ENCODE measurements at regions not wholly inside any gene's neighbourhood (a gene's known extent, or its start where the extent isn't known, plus 50 kb on each side); places are given as distances from the start of the nearest gene placed in this dataset.

GRCh38 chr18:38420611-38421010 is 855.0 kb upstream of the CELF4 start:
- POLR2A ChIA-PET = no interaction called here
- DNase-seq (ENCODE audit: low read depth, low spot score) (no peak), FAIRE-seq (no peak)
- Histone ChIP-seq H4K20me1 (replicated peaks; ENCODE audit: control insufficient read depth, extremely low read depth, insufficient read depth, low read length) (no peaks in the 10 kb centered on the region), H3K4me3 (replicated peaks in 1 of 3; ENCODE audit: insufficient read depth in 1 of 3, low read depth in 1 of 3, low read length in 3 of 3) (no peak overlapping the region), H3K27me3 (ENCODE audit: control insufficient read depth in 2 of 2, insufficient read depth in 2 of 2, low read length in 2 of 2) (no peaks in the 10 kb centered on the region), H3K36me3 (ENCODE audit: control insufficient read depth in 2 of 2, extremely low read depth in 1 of 2, insufficient read depth in 2 of 2, low read length in 2 of 2) (no peaks in the 10 kb centered on the region), H3K9ac (replicated peaks; ENCODE audit: extremely low read depth, insufficient read depth, low read length) (no peak overlapping the region), H3K4me1 (ENCODE audit: control insufficient read depth, extremely low read depth, insufficient read depth, low read length) (no peaks in the 10 kb centered on the region), H3K27ac (ENCODE audit: insufficient read depth, low read depth, low read length) (no peak overlapping the region), H3K79me2 (ENCODE audit: control insufficient read depth, insufficient read depth, low read length) (no peaks in the 10 kb centered on the region), H2AFZ (ENCODE audit: low read depth, low read length) (no peak overlapping the region), H3K4me2 (ENCODE audit: insufficient read depth, low read length) (no peak overlapping the region), H3K9me1 (replicated peaks; ENCODE audit: control insufficient read depth, extremely low read depth, insufficient read depth, low read length) (no peaks in the 10 kb centered on the region), H3K9me3 (replicated peaks; ENCODE audit: control insufficient read depth, insufficient read depth, low read length) (peaks cover 2% of the 10 kb centered on the region)
- TF ChIP-seq FOS (IDR thresholded peaks at IDR 0.05; ENCODE audit: borderline replicate concordance, insufficient read depth, low read length) (no peak), MYC (IDR thresholded peaks at IDR 0.05; ENCODE audit: low read depth, low read length) (no peak), MAX (IDR thresholded peaks at IDR 0.05; ENCODE audit: insufficient read depth, insufficient read length) (no peak), EZH2 (IDR thresholded peaks at IDR 0.05; ENCODE audit: borderline replicate concordance, low read depth, low read length, severe bottlenecking) (no peak), CTCF (IDR thresholded peaks at IDR 0.05; ENCODE audit: extremely low read depth in 1 of 2, insufficient read depth in 1 of 2, low read depth in 1 of 2, low read length in 2 of 2) (no peak), POLR2AphosphoS5 (IDR thresholded peaks at IDR 0.05; ENCODE audit: insufficient read depth, low read depth, low read length) (no peak), JUN (IDR thresholded peaks at IDR 0.05; ENCODE audit: borderline replicate concordance, insufficient read depth, insufficient read length, low read depth) (no peak), POLR2A (IDR thresholded peaks at IDR 0.05; ENCODE audit: low read depth, low read length) (no peak), GATA2 (IDR thresholded peaks at IDR 0.05; ENCODE audit: insufficient read depth, insufficient read length, low read depth, low read length) (no peak)
- intact Hi-C loops (cut with micrococcal nuclease) = no loop called here
- dilution Hi-C loops (cut with MboI; ENCODE audit: extremely low pct_ligation_motif_present, low sequenced_read_pairs) = no loop called here
- BruUV-seq (replicated peaks) = no TSS peak
- CTCF ChIA-PET = no interaction called here

Data from endothelial cell of umbilical vein (primary cell).